Epithelial cell of esophagus (primary cell): ENCODE measurements at regions not wholly inside any gene's neighbourhood (a gene's known extent, or its start where the extent isn't known, plus 50 kb on each side); places are given as distances from the start of the nearest gene placed in this dataset.
"Not testable (repeated sequence)": the region's sequence is repeated elsewhere in the genome, so short reads cannot be mapped to it uniquely, and the experiment has no call there.

Source experiments
- DNase-seq: peaks from one replicate; pipeline ENCODE4 v3.0.0; 2010; ENCODE audit warnings: low read depth
- H3K4me3 ChIP-seq: 2 replicates; pipeline ENCODE4 v1.5.1; 2011; ENCODE audit warnings: mild to moderate bottlenecking, low read length, control low read depth
- CTCF ChIP-seq: IDR thresholded peaks from 2 replicates; pipeline ENCODE4 v1.5.1; 2011; ENCODE audit warnings: low read depth, mild to moderate bottlenecking, low read length, control low read depth, inconsistent platforms; ENCODE audit not compliant: insufficient read depth; ENCODE audit errors: missing control alignments

- no peak for TF ChIP-seq CTCF
- DNase-seq, result no peak
- no peak overlapping the region for H3K4me3 ChIP-seq
Measured at GRCh38 chr10:90286406-90286805, 571.4 kb downstream of the HTR7 start.

- H3K4me3 ChIP-seq, result no peak overlapping the region
- no peak for DNase-seq
- TF ChIP-seq CTCF, result no peak
Measured at GRCh38 chr10:90286941-90287340, 570.9 kb downstream of the HTR7 start.

- TF ChIP-seq CTCF, result peak; percentile 51
- DNase-seq, result peak; percentile 46
- H3K4me3 ChIP-seq, result no peak overlapping the region
Measured at GRCh38 chr10:90288391-90288933, 569.4 kb downstream of the HTR7 start.

- DNase-seq, result peak; percentile 48
- no peak for TF ChIP-seq CTCF
- H3K4me3 ChIP-seq, result no peak overlapping the region
Measured at GRCh38 chr10:90289037-90289436, 568.8 kb downstream of the HTR7 start.

- DNase-seq, result no peak
- H3K4me3 ChIP-seq, result no peak overlapping the region
- TF ChIP-seq CTCF, result no peak
Measured at GRCh38 chr10:90293616-90294015, 564.2 kb downstream of the HTR7 start.

GRCh38 chr10:90294821-90295540 lies 562.9 kb downstream of the HTR7 start:
- DNase-seq, H3K4me3 ChIP-seq: not testable (repeated sequence)

GRCh38 chr10:90302031-90302430 lies 555.8 kb downstream of the HTR7 start:
- DNase-seq, H3K4me3 ChIP-seq: not testable (repeated sequence)

GRCh38 chr10:90302758-90303481 lies 554.9 kb downstream of the HTR7 start:
- DNase-seq, result no peak
- no peak overlapping the region for H3K4me3 ChIP-seq
- no peak for TF ChIP-seq CTCF
